ENCODE measurements at regions not wholly inside any gene's neighbourhood (a gene's known extent, or its start where the extent isn't known, plus 50 kb on each side); places are given as distances from the start of the nearest gene placed in this dataset.

GRCh38 chr14:22282417-22282816 lies 306.6 kb downstream of the DAD1 start:
- TF ChIP-seq CTCF (IDR thresholded peaks at IDR 0.05; ENCODE audit: low read depth, low read length) (no peak), EZH2phosphoT487 (IDR thresholded peaks at IDR 0.05; ENCODE audit: low read depth) (no peak)

All from OCI-LY3 (cell line).